ENCODE measurements at regions not wholly inside any gene's neighbourhood (a gene's known extent, or its start where the extent isn't known, plus 50 kb on each side); places are given as distances from the start of the nearest gene placed in this dataset.

- no peaks in the 10 kb centered on the region for H3K4me1 Mint-ChIP-seq
- no peaks in the 10 kb centered on the region for H3K36me3 ChIP-seq (ENCODE audit: control insufficient read depth, insufficient read depth, low read length)
Observed at GRCh38 chr2:223414646-223415045, 187.5 kb downstream of the SCG2 start.

GRCh38 chr2:223415071-223415470 lies 187.1 kb downstream of the SCG2 start:
- no peaks in the 10 kb centered on the region for H3K4me1 Mint-ChIP-seq
- 91 to 100% methylated on average over 1 of the region's 1 CpG for WGBS, 2 experiments (ENCODE audit: insufficient coverage in 1 of 2, insufficient read length in 1 of 2)
- H3K27me3 Mint-ChIP-seq (ENCODE audit: insufficient read depth), result peaks cover 30% of the 10 kb centered on the region
- H3K4me3 Mint-ChIP-seq, result no peak overlapping the region
- no peak for TF ChIP-seq CTCF (conservative IDR thresholded peaks at IDR 0.05)
- no peak for DNase-seq
- Histone ChIP-seq H3K36me3 (ENCODE audit: control insufficient read depth, insufficient read depth, low read length) (no peaks in the 10 kb centered on the region), H3K9me3 (ENCODE audit: control insufficient read depth, low read length) (no peaks in the 10 kb centered on the region), H3K27ac (ENCODE audit: low read depth, low read length) (no peak overlapping the region), H3K4me1 (ENCODE audit: control insufficient read depth, insufficient read depth, low read length) (no peaks in the 10 kb centered on the region), H3K27me3 (ENCODE audit: control insufficient read depth, insufficient read depth, low read length, poor library complexity, severe bottlenecking) (peaks cover 20% of the 10 kb centered on the region), H3K9ac (ENCODE audit: extremely low read depth, low read length, poor library complexity, severe bottlenecking) (no peak overlapping the region), H3K4me3 (ENCODE audit: low read length) (no peak overlapping the region)
- H3K27ac Mint-ChIP-seq, result no peak overlapping the region
- no peaks in the 10 kb centered on the region for H3K36me3 Mint-ChIP-seq (ENCODE audit: low read depth)
- no peaks in the 10 kb centered on the region for H3K9me3 Mint-ChIP-seq

More at GRCh38 chr2:223414646-223415045, 187.5 kb downstream of the SCG2 start:
- Mint-ChIP-seq H3K4me3 (no peak overlapping the region), H3K9me3 (no peaks in the 10 kb centered on the region), H3K36me3 (ENCODE audit: low read depth) (no peaks in the 10 kb centered on the region), H3K27ac (no peak overlapping the region), H3K27me3 (ENCODE audit: insufficient read depth) (peaks cover 30% of the 10 kb centered on the region)
- H3K27me3 ChIP-seq (ENCODE audit: control insufficient read depth, insufficient read depth, low read length, poor library complexity, severe bottlenecking), result peaks cover 20% of the 10 kb centered on the region
- no peak for DNase-seq
- no peaks in the 10 kb centered on the region for H3K4me1 ChIP-seq (ENCODE audit: control insufficient read depth, insufficient read depth, low read length)
- H3K27ac ChIP-seq (ENCODE audit: low read depth, low read length), result no peak overlapping the region
- H3K9ac ChIP-seq (ENCODE audit: extremely low read depth, low read length, poor library complexity, severe bottlenecking), result no peak overlapping the region
- TF ChIP-seq CTCF (conservative IDR thresholded peaks at IDR 0.05), result no peak
- WGBS, 2 experiments (ENCODE audit: insufficient coverage in 1 of 2, insufficient read length in 1 of 2), result 92 to 95% methylated on average over 2 of the region's 2 CpGs
- no peaks in the 10 kb centered on the region for H3K9me3 ChIP-seq (ENCODE audit: control insufficient read depth, low read length)
- H3K4me3 ChIP-seq (ENCODE audit: low read length), result no peak overlapping the region

- Histone ChIP-seq H3K4me3 (ENCODE audit: low read length) (no peak overlapping the region), H3K36me3 (ENCODE audit: control insufficient read depth, insufficient read depth, low read length) (no peaks in the 10 kb centered on the region), H3K9ac (ENCODE audit: extremely low read depth, low read length, poor library complexity, severe bottlenecking) (no peak overlapping the region), H3K27ac (ENCODE audit: low read depth, low read length) (no peak overlapping the region), H3K4me1 (ENCODE audit: control insufficient read depth, insufficient read depth, low read length) (no peaks in the 10 kb centered on the region), H3K27me3 (ENCODE audit: control insufficient read depth, insufficient read depth, low read length, poor library complexity, severe bottlenecking) (peaks cover 10% of the 10 kb centered on the region), H3K9me3 (ENCODE audit: control insufficient read depth, low read length) (no peaks in the 10 kb centered on the region)
- H3K4me1 Mint-ChIP-seq, result no peaks in the 10 kb centered on the region
- no peaks in the 10 kb centered on the region for H3K36me3 Mint-ChIP-seq (ENCODE audit: low read depth)
- no peak overlapping the region for H3K4me3 Mint-ChIP-seq
- no peak overlapping the region for H3K27ac Mint-ChIP-seq
- WGBS, 2 experiments (ENCODE audit: insufficient coverage in 1 of 2, insufficient read length in 1 of 2), result 91 to 100% methylated on average over 6 to 7 of the region's 8 CpGs
- no peaks in the 10 kb centered on the region for H3K9me3 Mint-ChIP-seq
- TF ChIP-seq CTCF (conservative IDR thresholded peaks at IDR 0.05), result no peak
- DNase-seq, result no peak
- H3K27me3 Mint-ChIP-seq (ENCODE audit: insufficient read depth), result peaks cover 19% of the 10 kb centered on the region
Observed at GRCh38 chr2:223416815-223417610, 185.1 kb downstream of the SCG2 start.
